ENCODE measurements at regions not wholly inside any gene's neighbourhood (a gene's known extent, or its start where the extent isn't known, plus 50 kb on each side); places are given as distances from the start of the nearest gene placed in this dataset.

DNA sequence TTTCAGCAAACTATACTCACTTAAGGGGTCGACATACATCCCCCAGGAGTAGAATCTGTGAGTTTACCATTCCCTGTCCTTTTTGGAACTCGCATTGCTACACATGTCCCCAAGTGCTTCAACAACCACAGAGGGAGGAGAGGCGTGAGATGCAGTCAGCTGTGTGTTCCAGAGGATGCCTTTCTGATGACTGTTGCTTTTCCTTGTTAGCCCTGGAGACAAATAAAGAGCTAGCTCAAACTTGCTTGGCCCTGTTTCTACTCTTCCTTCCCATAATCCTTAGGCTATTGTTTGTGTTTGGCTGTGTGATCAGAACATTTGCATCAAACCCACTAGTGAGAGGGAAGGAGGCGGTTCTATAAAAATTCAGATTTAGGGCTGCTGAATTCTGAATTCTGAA lies 264.0 kb downstream of the ENGASE start:
- CTCF ChIA-PET, result interaction anchor here (1.1 to 1.7 kb wide), 3 partner anchors 49 to 62 kb away, joined by 3 to 4 read pairs (median 4); no protein-coding TSS in a partner anchor
- no peak for ATAC-seq

DNA sequence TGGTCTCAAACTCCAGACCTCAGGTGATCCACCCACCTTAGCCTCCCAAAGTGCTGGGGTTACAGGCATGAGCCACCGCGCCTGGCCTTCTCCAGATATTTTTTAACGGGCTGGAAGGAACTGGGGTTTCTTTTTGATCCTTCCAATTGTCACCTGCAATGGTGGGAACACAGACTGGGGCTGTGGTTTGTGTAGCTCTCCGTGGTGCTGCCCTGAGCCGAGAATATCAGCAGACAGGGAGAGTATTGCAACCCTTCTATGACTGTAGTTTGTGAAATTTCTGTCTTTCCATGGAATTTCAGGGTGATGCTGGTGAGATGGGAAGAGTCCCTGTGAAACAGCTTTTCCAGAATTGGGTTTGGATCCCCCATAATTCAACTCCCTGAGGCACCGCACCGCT lies 263.5 kb downstream of the ENGASE start:
- DNase-seq (ENCODE audit: low spot score) (peak; percentile 38), ATAC-seq (peak; percentile 47; the same call in 1 of the 2 replicates)
- H3K36me3 Mint-ChIP-seq, result no peaks in the 10 kb centered on the region
- H3K4me3 Mint-ChIP-seq, result no peak overlapping the region
- no peak for TF ChIP-seq MYBL2 (CRISPR knock-in tag; IDR thresholded peaks at IDR 0.05)
- TF ChIP-seq, protein P1, sequence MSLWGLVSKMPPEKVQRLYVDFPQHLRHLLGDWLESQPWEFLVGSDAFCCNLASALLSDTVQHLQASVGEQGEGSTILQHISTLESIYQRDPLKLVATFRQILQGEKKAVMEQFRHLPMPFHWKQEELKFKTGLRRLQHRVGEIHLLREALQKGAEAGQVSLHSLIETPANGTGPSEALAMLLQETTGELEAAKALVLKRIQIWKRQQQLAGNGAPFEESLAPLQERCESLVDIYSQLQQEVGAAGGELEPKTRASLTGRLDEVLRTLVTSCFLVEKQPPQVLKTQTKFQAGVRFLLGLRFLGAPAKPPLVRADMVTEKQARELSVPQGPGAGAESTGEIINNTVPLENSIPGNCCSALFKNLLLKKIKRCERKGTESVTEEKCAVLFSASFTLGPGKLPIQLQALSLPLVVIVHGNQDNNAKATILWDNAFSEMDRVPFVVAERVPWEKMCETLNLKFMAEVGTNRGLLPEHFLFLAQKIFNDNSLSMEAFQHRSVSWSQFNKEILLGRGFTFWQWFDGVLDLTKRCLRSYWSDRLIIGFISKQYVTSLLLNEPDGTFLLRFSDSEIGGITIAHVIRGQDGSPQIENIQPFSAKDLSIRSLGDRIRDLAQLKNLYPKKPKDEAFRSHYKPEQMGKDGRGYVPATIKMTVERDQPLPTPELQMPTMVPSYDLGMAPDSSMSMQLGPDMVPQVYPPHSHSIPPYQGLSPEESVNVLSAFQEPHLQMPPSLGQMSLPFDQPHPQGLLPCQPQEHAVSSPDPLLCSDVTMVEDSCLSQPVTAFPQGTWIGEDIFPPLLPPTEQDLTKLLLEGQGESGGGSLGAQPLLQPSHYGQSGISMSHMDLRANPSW (CRISPR knock-in tag; conservative IDR thresholded peaks at IDR 0.05; ENCODE audit: low read depth), result no peak
- TF ChIP-seq JUN (CRISPR knock-in tag; IDR thresholded peaks at IDR 0.05), result 0 out of 2 replicates have a peak, but pooled peaks have one; percentile 41
- H3K27ac Mint-ChIP-seq, result no peak overlapping the region
- ChIA-PET POLR2A (no interaction called here), CTCF (interaction anchor here (0.7 to 1.7 kb wide), 5 partner anchors 12 to 367 kb away, joined by 3 to 5 read pairs (median 4); no protein-coding TSS in a partner anchor)
- no peaks in the 10 kb centered on the region for H3K9me3 Mint-ChIP-seq
- H3K4me1 Mint-ChIP-seq, result peaks cover 18% of the 10 kb centered on the region
- peaks cover 4% of the 10 kb centered on the region for H3K27me3 Mint-ChIP-seq (ENCODE audit: low read depth)

More for the DNA sequence above, 264.0 kb downstream of the ENGASE start:
- H3K27ac Mint-ChIP-seq, result no peak overlapping the region; the same call in 1 of the 2 replicates
- H3K9me3 Mint-ChIP-seq, result no peaks in the 10 kb centered on the region
- H3K4me1 Mint-ChIP-seq, result peaks cover 16% of the 10 kb centered on the region
- no peaks in the 10 kb centered on the region for H3K36me3 Mint-ChIP-seq
- POLR2A ChIA-PET, result no interaction called here
- H3K27me3 Mint-ChIP-seq (ENCODE audit: low read depth), result peaks cover 4% of the 10 kb centered on the region
- no peak overlapping the region for H3K4me3 Mint-ChIP-seq
- no peak for DNase-seq (ENCODE audit: low spot score)
- TF ChIP-seq, protein P2, sequence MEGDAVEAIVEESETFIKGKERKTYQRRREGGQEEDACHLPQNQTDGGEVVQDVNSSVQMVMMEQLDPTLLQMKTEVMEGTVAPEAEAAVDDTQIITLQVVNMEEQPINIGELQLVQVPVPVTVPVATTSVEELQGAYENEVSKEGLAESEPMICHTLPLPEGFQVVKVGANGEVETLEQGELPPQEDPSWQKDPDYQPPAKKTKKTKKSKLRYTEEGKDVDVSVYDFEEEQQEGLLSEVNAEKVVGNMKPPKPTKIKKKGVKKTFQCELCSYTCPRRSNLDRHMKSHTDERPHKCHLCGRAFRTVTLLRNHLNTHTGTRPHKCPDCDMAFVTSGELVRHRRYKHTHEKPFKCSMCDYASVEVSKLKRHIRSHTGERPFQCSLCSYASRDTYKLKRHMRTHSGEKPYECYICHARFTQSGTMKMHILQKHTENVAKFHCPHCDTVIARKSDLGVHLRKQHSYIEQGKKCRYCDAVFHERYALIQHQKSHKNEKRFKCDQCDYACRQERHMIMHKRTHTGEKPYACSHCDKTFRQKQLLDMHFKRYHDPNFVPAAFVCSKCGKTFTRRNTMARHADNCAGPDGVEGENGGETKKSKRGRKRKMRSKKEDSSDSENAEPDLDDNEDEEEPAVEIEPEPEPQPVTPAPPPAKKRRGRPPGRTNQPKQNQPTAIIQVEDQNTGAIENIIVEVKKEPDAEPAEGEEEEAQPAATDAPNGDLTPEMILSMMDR (IDR thresholded peaks at IDR 0.05), result no peak
- TF ChIP-seq IRF2 (CRISPR knock-in tag; IDR thresholded peaks at IDR 0.05; ENCODE audit: borderline replicate concordance, low read depth), result no peak
- TF ChIP-seq, protein P3, sequence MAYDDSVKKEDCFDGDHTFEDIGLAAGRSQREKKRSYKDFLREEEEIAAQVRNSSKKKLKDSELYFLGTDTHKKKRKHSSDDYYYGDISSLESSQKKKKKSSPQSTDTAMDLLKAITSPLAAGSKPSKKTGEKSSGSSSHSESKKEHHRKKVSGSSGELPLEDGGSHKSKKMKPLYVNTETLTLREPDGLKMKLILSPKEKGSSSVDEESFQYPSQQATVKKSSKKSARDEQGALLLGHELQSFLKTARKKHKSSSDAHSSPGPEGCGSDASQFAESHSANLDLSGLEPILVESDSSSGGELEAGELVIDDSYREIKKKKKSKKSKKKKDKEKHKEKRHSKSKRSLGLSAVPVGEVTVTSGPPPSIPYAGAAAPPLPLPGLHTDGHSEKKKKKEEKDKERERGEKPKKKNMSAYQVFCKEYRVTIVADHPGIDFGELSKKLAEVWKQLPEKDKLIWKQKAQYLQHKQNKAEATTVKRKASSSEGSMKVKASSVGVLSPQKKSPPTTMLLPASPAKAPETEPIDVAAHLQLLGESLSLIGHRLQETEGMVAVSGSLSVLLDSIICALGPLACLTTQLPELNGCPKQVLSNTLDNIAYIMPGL (CRISPR knock-in tag; IDR thresholded peaks at IDR 0.05), result no peak

DNA sequence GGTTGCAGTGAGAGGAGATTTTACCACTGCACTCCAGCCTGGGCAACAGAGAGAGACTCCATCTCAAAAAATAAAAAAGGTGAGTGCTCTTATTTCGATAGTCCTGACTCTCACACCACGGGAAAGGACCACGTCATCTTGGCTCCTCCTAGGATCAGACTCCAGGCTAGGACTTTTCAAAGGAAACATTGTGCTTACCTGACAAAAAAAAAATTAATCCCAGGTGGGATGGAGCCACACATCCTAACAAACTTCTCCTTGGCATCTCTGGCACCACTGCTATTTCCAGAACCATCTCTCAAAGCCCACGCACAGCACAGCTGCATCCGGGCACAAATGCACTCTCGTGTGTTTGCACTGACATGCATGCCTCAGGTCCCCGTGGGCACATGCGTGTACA lies 262.4 kb downstream of the ENGASE start:
- POLR2A ChIA-PET, result no interaction called here
- no peak for DNase-seq (ENCODE audit: low spot score)
- Mint-ChIP-seq H3K4me1 (peaks cover 22% of the 10 kb centered on the region), H3K27ac (no peak overlapping the region; the same call in 1 of the 2 replicates), H3K36me3 (no peaks in the 10 kb centered on the region), H3K27me3 (ENCODE audit: low read depth) (peaks cover 4% of the 10 kb centered on the region; the same call in 1 of the 2 replicates), H3K4me3 (no peak overlapping the region), H3K9me3 (no peaks in the 10 kb centered on the region)
- TF ChIP-seq, protein P4, sequence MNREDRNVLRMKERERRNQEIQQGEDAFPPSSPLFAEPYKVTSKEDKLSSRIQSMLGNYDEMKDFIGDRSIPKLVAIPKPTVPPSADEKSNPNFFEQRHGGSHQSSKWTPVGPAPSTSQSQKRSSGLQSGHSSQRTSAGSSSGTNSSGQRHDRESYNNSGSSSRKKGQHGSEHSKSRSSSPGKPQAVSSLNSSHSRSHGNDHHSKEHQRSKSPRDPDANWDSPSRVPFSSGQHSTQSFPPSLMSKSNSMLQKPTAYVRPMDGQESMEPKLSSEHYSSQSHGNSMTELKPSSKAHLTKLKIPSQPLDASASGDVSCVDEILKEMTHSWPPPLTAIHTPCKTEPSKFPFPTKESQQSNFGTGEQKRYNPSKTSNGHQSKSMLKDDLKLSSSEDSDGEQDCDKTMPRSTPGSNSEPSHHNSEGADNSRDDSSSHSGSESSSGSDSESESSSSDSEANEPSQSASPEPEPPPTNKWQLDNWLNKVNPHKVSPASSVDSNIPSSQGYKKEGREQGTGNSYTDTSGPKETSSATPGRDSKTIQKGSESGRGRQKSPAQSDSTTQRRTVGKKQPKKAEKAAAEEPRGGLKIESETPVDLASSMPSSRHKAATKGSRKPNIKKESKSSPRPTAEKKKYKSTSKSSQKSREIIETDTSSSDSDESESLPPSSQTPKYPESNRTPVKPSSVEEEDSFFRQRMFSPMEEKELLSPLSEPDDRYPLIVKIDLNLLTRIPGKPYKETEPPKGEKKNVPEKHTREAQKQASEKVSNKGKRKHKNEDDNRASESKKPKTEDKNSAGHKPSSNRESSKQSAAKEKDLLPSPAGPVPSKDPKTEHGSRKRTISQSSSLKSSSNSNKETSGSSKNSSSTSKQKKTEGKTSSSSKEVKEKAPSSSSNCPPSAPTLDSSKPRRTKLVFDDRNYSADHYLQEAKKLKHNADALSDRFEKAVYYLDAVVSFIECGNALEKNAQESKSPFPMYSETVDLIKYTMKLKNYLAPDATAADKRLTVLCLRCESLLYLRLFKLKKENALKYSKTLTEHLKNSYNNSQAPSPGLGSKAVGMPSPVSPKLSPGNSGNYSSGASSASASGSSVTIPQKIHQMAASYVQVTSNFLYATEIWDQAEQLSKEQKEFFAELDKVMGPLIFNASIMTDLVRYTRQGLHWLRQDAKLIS (CRISPR knock-in tag; IDR thresholded peaks at IDR 0.05; ENCODE audit: borderline replicate concordance), result no peak
- TF ChIP-seq, protein P5, sequence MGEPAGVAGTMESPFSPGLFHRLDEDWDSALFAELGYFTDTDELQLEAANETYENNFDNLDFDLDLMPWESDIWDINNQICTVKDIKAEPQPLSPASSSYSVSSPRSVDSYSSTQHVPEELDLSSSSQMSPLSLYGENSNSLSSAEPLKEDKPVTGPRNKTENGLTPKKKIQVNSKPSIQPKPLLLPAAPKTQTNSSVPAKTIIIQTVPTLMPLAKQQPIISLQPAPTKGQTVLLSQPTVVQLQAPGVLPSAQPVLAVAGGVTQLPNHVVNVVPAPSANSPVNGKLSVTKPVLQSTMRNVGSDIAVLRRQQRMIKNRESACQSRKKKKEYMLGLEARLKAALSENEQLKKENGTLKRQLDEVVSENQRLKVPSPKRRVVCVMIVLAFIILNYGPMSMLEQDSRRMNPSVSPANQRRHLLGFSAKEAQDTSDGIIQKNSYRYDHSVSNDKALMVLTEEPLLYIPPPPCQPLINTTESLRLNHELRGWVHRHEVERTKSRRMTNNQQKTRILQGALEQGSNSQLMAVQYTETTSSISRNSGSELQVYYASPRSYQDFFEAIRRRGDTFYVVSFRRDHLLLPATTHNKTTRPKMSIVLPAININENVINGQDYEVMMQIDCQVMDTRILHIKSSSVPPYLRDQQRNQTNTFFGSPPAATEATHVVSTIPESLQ (CRISPR knock-in tag; IDR thresholded peaks at IDR 0.05), result no peak
- TF ChIP-seq ATF1 (CRISPR knock-in tag; IDR thresholded peaks at IDR 0.05) (no peak), TEAD4 (CRISPR knock-in tag; IDR thresholded peaks at IDR 0.05) (no peak), HMGA2 (CRISPR knock-in tag; IDR thresholded peaks at IDR 0.05) (no peak), SP1 (CRISPR knock-in tag; conservative IDR thresholded peaks at IDR 0.05) (no peak)
- no peak for ATAC-seq
- CTCF ChIA-PET, result interaction anchor here (1.1 kb wide), 1 partner anchor 11 kb away, joined by 5 read pairs; no protein-coding TSS in a partner anchor

Data from WTC11 (cell line).